Tibial nerve (tissue), 4 donors: ENCODE measurements at regions not wholly inside any gene's neighbourhood (a gene's known extent, or its start where the extent isn't known, plus 50 kb on each side); places are given as distances from the start of the nearest gene placed in this dataset.

Experiments
- CTCF ChIP-seq, 5 experiments: fragments of 200-600 bp in 3 of 5; fragments of 450-650 bp in 2 of 5; sonication (generic) in 3 of 5; IDR thresholded peaks; one replicate each; pipeline ENCODE4 v1.5.1; 2016 to 2019; ENCODE audit warnings: antibody characterized with exemption in 5 of 5, mild to moderate bottlenecking in 3 of 5, moderate library complexity in 2 of 5
- EP300 ChIP-seq, 2 donors: sonication (generic); formaldehyde crosslinking; IDR thresholded peaks; one replicate each; pipeline ENCODE4 v1.6.1; 2017; ENCODE audit warnings: antibody characterized with exemption in 2 of 2, mild to moderate bottlenecking in 1 of 2

DNA sequence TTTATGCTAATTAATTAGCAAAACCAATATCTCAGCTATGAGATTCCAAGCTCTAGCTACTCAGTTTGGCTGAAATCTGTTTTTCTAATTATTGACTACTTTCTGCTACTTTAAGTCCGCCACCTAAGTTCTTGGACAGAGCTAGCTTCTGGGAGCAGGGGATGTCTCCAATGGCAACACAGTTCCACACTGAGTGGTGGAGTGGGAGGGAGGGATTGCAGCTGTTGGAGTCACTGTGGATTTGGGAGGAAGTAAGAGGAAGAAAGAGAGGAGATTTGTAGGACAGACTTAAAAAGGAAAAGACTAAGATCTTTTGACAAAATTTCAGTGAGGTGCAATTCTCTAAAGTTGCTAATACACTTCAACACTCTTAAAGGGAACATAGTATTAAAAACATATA is 450.8 kb downstream of the NFIB start:
- TF ChIP-seq CTCF (IDR thresholded peaks at IDR 0.05) (no peak), EP300 (IDR thresholded peaks at IDR 0.05) (peak in 1 of 2 donors; percentile 24)
